ENCODE measurements at regions not wholly inside any gene's neighbourhood (a gene's known extent, or its start where the extent isn't known, plus 50 kb on each side); places are given as distances from the start of the nearest gene placed in this dataset.

GRCh38 chr13:74184283-74184682 is 50.1 kb upstream of the KLF12 start:
- in situ Hi-C loops (cut with HindIII; ENCODE audit: low sequenced_read_pairs), result no loop called here
- no peak for DNase-seq (ENCODE audit: low spot score)
